HEK293 (cell line): ENCODE measurements at regions not wholly inside any gene's neighbourhood (a gene's known extent, or its start where the extent isn't known, plus 50 kb on each side); places are given as distances from the start of the nearest gene placed in this dataset.

Source experiments
- CTCF ChIA-PET: fragments of 350-600 bp; formaldehyde crosslinking; extraction: SDS; loops from one replicate; lab custom pipeline; 2021; ENCODE audit warnings: antibody characterized with exemption; lab: Yijun Ruan, JAX
- POLR2A ChIA-PET: fragments of 300-600 bp; formaldehyde crosslinking; extraction: SDS; loops from one replicate; lab custom pipeline; 2020; ENCODE audit warnings: antibody characterized with exemption, inconsistent platforms; lab: Yijun Ruan, JAX
- H3K27ac ChIP-seq: fragments of 200-500 bp; sonication (Bioruptor generic); 2 replicates; pipeline ENCODE4 v1.5.1; 2014; ENCODE audit warnings: low read depth, low read length, control low read depth, inconsistent platforms; ENCODE audit errors: extremely low read depth
- H3K36me3 ChIP-seq, 2 experiments: fragments of 200-500 bp in 1 of 2; sonication (Bioruptor generic) in 1 of 2; 1 replicate in 1 of 2; 2 replicates in 1 of 2; pipeline ENCODE4 v1.5.1; 2014 to 2017; ENCODE audit warnings: inconsistent platforms in 2 of 2, low read length in 2 of 2; ENCODE audit not compliant: control insufficient read depth in 2 of 2, insufficient read depth in 1 of 2
- H3K4me1 ChIP-seq: fragments of 200-500 bp; sonication (Bioruptor generic); 2 replicates; pipeline ENCODE4 v1.5.1; 2014; ENCODE audit warnings: mild to moderate bottlenecking, low read length, inconsistent platforms; ENCODE audit not compliant: control insufficient read depth, insufficient read depth
- H3K4me3 ChIP-seq: 2 replicates; pipeline ENCODE4 v1.5.1; 2011; ENCODE audit warnings: low read depth, mild to moderate bottlenecking, control low read depth, low read length, moderate library complexity
- H3K9me3 ChIP-seq: fragments of 200-500 bp; sonication (Bioruptor generic); 2 replicates; pipeline ENCODE4 v1.5.1; 2014; ENCODE audit warnings: low read depth, low read length, inconsistent platforms; ENCODE audit not compliant: control insufficient read depth, insufficient read depth
- BCL6B ChIP-seq: fragments of 450-650 bp; formaldehyde crosslinking; IDR thresholded peaks from 2 replicates; pipeline ENCODE4 v1.5.1; 2017; ENCODE audit warnings: missing biosample characterization, missing genetic modification characterization
- CTCF ChIP-seq: fragments of 450-650 bp; formaldehyde crosslinking; IDR thresholded peaks from 2 replicates; pipeline ENCODE4 v1.5.1; 2016; ENCODE audit warnings: missing biosample characterization, missing genetic modification characterization
- EGR2 ChIP-seq: fragments of 450-650 bp; formaldehyde crosslinking; IDR thresholded peaks from 2 replicates; pipeline ENCODE4 v1.5.1; 2016; ENCODE audit warnings: low read depth, missing biosample characterization, missing genetic modification characterization
- ELK4 ChIP-seq: IDR thresholded peaks from 2 replicates; pipeline ENCODE4 v1.6.1; 2011; ENCODE audit warnings: mild to moderate bottlenecking, low read depth, low read length, borderline replicate concordance
- HOXA7 ChIP-seq: sonication (generic); formaldehyde crosslinking; IDR thresholded peaks from 2 replicates; pipeline ENCODE4 v1.8.1; 2022; ENCODE audit warnings: missing genetic modification reagents, borderline replicate concordance
- KLF17 ChIP-seq: fragments of 450-650 bp; formaldehyde crosslinking; IDR thresholded peaks from 2 replicates; pipeline ENCODE4 v1.5.1; 2016; ENCODE audit warnings: missing biosample characterization, missing genetic modification characterization
- PATZ1 ChIP-seq: fragments of 450-650 bp; formaldehyde crosslinking; IDR thresholded peaks from 2 replicates; pipeline ENCODE4 v1.5.1; 2016; ENCODE audit warnings: missing biosample characterization, missing genetic modification characterization
- SP7 ChIP-seq: fragments of 450-650 bp; formaldehyde crosslinking; IDR thresholded peaks from 2 replicates; pipeline ENCODE4 v1.5.1; 2016; ENCODE audit warnings: missing biosample characterization, missing genetic modification characterization
- ZIC2 ChIP-seq: fragments of 450-650 bp; formaldehyde crosslinking; IDR thresholded peaks from 2 replicates; pipeline ENCODE4 v1.5.1; 2016; ENCODE audit warnings: missing biosample characterization, missing genetic modification characterization
- ZNF121 ChIP-seq: fragments of 450-650 bp; formaldehyde crosslinking; IDR thresholded peaks from 2 replicates; pipeline ENCODE4 v1.5.1; 2016; ENCODE audit warnings: missing biosample characterization, missing genetic modification characterization
- ZNF155 ChIP-seq: fragments of 450-650 bp; formaldehyde crosslinking; IDR thresholded peaks from 2 replicates; pipeline ENCODE4 v1.5.1; 2016; ENCODE audit warnings: missing biosample characterization, missing genetic modification characterization
- ZNF174 ChIP-seq: fragments of 450-650 bp; formaldehyde crosslinking; IDR thresholded peaks from 2 replicates; pipeline ENCODE4 v1.5.0; 2017; ENCODE audit warnings: missing biosample characterization, mild to moderate bottlenecking, missing genetic modification characterization
- ZNF2 ChIP-seq: fragments of 450-650 bp; formaldehyde crosslinking; IDR thresholded peaks from 2 replicates; pipeline ENCODE4 v1.5.1; 2016; ENCODE audit warnings: missing biosample characterization, missing genetic modification characterization
- ZNF211 ChIP-seq: fragments of 450-650 bp; formaldehyde crosslinking; IDR thresholded peaks from 2 replicates; pipeline ENCODE4 v1.5.1; 2016; ENCODE audit warnings: low read depth, missing biosample characterization, missing genetic modification characterization
- ZNF23 ChIP-seq: fragments of 450-650 bp; formaldehyde crosslinking; IDR thresholded peaks from 2 replicates; pipeline ENCODE4 v1.5.1; 2016; ENCODE audit warnings: missing biosample characterization, missing genetic modification characterization, borderline replicate concordance
- ZNF341 ChIP-seq: fragments of 450-650 bp; formaldehyde crosslinking; IDR thresholded peaks from 2 replicates; pipeline ENCODE4; 2016; ENCODE audit warnings: low read depth, missing biosample characterization, missing genetic modification characterization
- ZNF37A ChIP-seq: fragments of 450-650 bp; IDR thresholded peaks from 2 replicates; pipeline ENCODE4 v1.5.1; 2018; ENCODE audit warnings: missing biosample characterization, missing genetic modification characterization
- ZNF391 ChIP-seq: fragments of 450-650 bp; formaldehyde crosslinking; IDR thresholded peaks from 2 replicates; pipeline ENCODE4 v1.5.1; 2016; ENCODE audit warnings: low read depth, missing biosample characterization, missing genetic modification characterization, borderline replicate concordance
- ZNF433 ChIP-seq: fragments of 450-650 bp; formaldehyde crosslinking; IDR thresholded peaks from 2 replicates; pipeline ENCODE4 v1.5.1; 2016; ENCODE audit warnings: missing biosample characterization, missing genetic modification characterization, low read depth
- ZNF530 ChIP-seq: fragments of 450-650 bp; formaldehyde crosslinking; IDR thresholded peaks from 2 replicates; pipeline ENCODE4 v1.5.1; 2016; ENCODE audit warnings: low read depth, missing biosample characterization, missing genetic modification characterization
- ZNF621 ChIP-seq: fragments of 450-650 bp; formaldehyde crosslinking; IDR thresholded peaks from 2 replicates; pipeline ENCODE4 v1.5.1; 2017; ENCODE audit warnings: missing biosample characterization, missing genetic modification characterization
- ZNF624 ChIP-seq: fragments of 450-650 bp; formaldehyde crosslinking; IDR thresholded peaks from 2 replicates; pipeline ENCODE4 v1.5.1; 2017; ENCODE audit warnings: missing biosample characterization, missing genetic modification characterization
- ZNF626 ChIP-seq: fragments of 450-650 bp; sonication (Bioruptor Pico); formaldehyde crosslinking; IDR thresholded peaks from 2 replicates; pipeline ENCODE4 v1.5.1; 2018; ENCODE audit warnings: missing biosample characterization, missing genetic modification characterization, inconsistent platforms

GRCh38 chr6:90934081-90934480 lies 347.2 kb upstream of the MAP3K7 start:
- H3K36me3 ChIP-seq: no peaks in the 10 kb centered on the region
- TF ChIP-seq ZNF23 (no peak), ZNF121 (no peak), ZNF37A (tag by site-specific recombination) (no peak), ZIC2 (no peak), ZNF174 (tag by site-specific recombination) (no peak), HOXA7 (CRISPR knock-in tag) (no peak), ZNF624 (tag by site-specific recombination) (no peak), ZNF211 (no peak), KLF17 (tag by site-specific recombination) (no peak), ZNF621 (tag by site-specific recombination) (no peak)
- TF ChIP-seq, all 188 proteins: peak for 0
- no peaks in the 10 kb centered on the region for H3K9me3 ChIP-seq
- H3K27ac ChIP-seq: no peak overlapping the region
- POLR2A ChIA-PET: no interaction called here
- H3K4me1 ChIP-seq: no peaks in the 10 kb centered on the region
- H3K4me3 ChIP-seq: no peak overlapping the region
- CTCF ChIA-PET: interaction anchor here (0.6 to 1.2 kb wide), 3 partner anchors 12 to 1198 kb away, joined by 3 to 4 read pairs (median 3); no protein-coding TSS in a partner anchor

GRCh38 chr6:90932351-90932750 lies 345.5 kb upstream of the MAP3K7 start:
- CTCF ChIA-PET: interaction anchor here (0.6 kb wide), 1 partner anchor 246 kb away, joined by 3 read pairs; no protein-coding TSS in a partner anchor
- Histone ChIP-seq H3K4me1 (peaks cover 2% of the 10 kb centered on the region; the same call in 1 of the 2 replicates), H3K36me3 (no peaks in the 10 kb centered on the region), H3K9me3 (no peaks in the 10 kb centered on the region), H3K27ac (no peak overlapping the region), H3K4me3 (no peak overlapping the region)
- TF ChIP-seq ZNF2 (no peak), EGR2 (tag by site-specific recombination) (no peak), ZNF341 (tag by site-specific recombination) (no peak), ZNF174 (tag by site-specific recombination) (no peak), CTCF (tag by site-specific recombination) (no peak), ZNF530 (tag by site-specific recombination) (no peak), BCL6B (tag by site-specific recombination) (no peak), ZNF433 (tag by site-specific recombination) (no peak), ZNF155 (tag by site-specific recombination) (no peak), SP7 (tag by site-specific recombination) (no peak), ZNF391 (tag by site-specific recombination) (no peak), PATZ1 (no peak), ZNF211 (no peak), ZNF626 (tag by site-specific recombination) (no peak), ELK4 (no peak)
- POLR2A ChIA-PET: no interaction called here
